NCI-H1436 (cell line): ENCODE measurements at regions not wholly inside any gene's neighbourhood (a gene's known extent, or its start where the extent isn't known, plus 50 kb on each side); places are given as distances from the start of the nearest gene placed in this dataset.

ENCODE experiments used
- DNase-seq: peaks from one replicate; lab custom pipeline; 2025; lab: John Stamatoyannopoulos, UW

DNA sequence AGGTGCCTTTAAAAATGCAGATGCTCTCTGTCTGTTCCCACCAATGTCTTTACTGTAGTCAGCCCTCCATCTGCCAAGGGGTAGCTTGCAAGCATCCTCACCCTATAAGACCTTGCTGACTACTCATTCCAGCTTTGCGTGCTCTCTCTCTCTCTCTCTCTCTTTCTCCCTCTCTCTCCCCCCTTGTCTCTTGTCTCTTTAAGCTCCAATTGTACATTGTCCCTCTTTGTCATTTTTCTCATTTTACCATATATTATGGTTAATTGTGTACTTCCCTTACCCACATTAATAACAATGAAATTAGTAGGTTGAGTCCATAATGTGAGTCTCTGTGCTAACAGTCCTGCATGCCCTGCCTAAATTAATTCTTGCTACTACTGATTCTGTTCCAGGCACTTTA lies 350.2 kb upstream of the CDH4 start:
- DNase-seq = no peak

DNA sequence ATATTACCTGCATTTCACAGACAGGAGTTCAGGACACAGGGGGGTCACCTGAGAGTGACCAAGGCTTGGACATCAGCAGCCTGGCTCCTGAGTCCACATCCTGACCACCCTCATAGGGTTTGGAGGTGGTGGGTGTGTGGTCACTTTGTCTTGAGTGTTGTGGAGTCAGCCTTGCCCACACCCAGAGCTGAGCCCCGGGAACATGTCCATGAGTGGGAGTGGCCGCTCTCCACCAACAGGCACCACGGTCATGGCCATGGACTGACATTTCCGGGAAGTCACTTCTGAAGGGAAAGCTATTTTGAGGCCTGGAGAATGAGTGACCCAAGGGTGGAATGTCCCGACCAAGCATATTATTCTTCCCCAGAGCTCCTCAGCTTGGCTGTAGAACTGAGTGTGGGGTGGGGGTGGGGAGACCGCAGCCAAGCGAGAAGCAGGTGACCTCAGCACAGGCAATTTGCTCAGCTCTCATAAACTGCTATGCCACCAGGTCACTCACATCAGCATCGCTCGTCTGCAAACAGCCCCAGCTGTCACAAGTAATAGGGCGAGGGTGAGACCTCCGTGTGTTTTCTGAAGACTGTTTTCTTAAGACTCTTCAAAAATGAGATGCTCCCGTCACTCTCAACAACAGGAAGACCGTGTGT lies 348.6 kb upstream of the CDH4 start:
- DNase-seq = no peak

DNA sequence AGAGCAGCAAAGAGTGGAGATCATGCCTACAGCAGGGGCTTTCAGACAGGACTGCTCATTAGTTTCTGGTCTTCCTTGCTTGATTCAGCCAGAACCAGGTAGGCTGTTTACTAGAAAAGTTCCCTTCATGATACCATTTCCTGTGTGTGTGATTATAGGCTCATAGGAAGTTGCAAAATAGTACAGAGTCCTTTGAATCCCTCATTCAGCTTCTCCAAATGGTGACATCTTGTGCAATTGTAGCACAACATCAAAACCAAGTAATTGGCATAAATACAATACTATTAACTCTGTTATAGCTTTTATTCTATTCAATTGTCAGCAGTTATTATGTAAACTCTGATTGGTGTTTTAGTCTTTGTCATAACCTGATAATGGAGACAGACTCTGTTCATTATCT lies 347.3 kb upstream of the CDH4 start:
- DNase-seq = no peak

DNA sequence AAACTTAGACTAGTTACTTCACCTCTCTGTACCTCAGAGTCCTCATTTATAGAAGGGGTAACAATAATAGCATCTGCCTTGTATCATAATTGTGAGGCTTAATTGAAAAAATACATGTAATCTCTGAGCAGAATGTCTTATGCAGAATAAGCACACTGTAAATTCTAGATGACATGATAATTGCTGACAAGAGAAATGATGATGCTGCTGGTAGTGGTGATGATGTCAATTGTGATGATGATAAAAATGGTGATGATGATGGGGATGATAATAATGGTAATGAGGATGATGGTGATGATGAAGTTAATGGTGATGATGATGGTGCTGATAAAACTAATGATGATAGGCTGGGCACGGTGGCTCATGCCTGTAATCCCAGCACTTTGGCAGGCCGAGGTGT lies 346.1 kb upstream of the CDH4 start:
- DNase-seq = no peak

DNA sequence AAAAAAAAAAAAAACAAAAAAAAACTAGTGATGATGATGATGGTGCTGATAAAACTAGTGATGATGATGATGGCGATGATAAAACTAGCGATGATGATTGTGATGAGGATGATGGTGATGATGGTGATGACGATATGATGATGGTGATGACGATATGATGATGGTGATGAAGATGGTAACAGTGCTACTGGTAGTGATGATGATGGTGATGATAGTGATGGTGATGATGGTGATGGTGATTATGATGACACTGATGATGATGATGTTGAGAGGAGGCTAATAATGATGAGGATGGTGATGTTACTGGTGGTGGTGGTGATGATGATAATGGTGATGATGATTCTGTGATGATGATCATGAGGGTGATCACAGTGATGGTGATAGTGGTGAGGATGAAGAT lies 345.5 kb upstream of the CDH4 start:
- DNase-seq = no peak

DNA sequence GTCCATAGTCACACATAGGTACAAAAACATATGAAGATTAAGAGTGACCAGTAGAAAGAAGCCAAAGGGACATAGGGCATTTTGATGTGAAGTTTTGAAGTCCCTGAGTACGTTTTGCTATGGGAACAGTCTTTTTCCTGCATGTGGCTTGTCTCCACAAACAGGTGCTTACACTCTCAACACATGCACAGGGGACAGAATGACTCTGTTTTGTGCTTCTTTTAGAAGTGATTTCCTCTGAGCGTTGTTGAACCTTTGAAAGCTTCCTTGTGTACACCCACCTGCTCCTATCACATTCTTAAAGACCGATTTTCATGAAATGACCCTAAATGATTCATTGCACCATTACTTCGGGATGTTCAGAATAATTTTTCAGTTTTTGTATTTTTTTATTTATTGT lies 338.8 kb upstream of the CDH4 start:
- no peak for DNase-seq

DNA sequence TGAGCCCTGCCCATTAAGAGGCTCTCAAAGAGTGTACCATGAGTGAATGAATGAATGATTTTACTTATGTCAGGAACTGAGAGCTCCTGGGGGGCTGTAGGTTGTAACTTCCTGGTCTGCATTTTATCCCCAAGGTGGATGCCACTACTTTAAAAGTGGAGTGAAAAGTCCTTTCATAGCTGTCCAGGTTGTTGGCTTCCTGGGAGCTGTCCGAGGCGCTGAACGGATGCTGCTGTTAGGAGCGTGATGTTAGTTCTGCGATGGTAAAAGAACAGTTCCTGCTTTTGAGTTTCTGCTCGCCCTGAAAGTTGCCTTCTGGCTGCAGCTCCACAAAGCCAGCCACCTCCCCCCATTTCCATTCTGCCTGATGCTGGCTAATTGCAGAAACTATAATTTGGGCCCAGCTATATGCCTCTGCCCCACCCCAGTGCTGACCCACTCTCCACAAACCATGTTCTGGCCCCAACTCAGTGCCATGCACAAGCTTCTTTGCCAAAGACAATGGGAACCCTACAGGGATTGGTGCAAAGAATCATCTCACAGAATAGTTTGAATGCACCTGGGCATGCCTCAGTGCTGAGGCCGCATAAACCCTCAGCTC lies 330.9 kb upstream of the CDH4 start:
- DNase-seq = no peak

DNA sequence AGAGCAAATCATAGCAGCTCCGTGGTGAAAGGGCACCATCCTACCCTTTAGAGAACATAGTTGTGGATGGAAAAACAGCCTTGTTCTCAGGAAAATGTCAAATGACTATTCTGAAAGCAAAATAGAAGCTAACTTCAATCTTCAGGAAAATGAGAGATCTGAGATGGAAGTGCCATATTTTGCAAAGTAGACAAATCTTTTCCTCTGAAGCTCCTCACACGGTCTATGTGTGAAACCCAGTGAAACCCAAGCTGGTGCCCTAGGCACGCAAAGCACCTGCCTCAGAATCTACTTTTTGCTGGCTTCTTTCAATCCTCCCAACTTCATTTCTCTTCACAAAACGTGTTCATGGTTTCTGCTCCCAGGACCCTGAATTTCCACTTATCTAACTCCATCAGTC lies 325.2 kb upstream of the CDH4 start:
- no peak for DNase-seq

DNA sequence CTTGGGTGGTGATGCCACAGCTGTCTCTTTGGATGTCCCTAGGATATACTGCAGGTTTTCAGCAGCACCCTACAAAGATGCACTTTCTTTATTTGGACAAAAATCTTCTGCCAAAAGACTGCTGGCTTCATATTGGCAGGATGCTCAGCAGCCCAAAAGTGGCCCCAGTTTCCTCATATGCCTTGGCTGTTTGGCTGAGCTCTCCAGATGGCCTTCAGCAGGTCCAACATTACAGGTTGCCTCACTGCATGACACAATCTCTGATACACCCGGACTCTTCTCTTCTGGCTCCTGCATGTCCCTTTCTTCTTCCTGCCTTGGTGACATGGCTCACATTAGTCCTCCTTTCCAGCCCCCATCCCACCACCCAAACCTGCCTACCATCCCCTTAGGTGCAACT lies 323.7 kb upstream of the CDH4 start:
- no peak for DNase-seq

DNA sequence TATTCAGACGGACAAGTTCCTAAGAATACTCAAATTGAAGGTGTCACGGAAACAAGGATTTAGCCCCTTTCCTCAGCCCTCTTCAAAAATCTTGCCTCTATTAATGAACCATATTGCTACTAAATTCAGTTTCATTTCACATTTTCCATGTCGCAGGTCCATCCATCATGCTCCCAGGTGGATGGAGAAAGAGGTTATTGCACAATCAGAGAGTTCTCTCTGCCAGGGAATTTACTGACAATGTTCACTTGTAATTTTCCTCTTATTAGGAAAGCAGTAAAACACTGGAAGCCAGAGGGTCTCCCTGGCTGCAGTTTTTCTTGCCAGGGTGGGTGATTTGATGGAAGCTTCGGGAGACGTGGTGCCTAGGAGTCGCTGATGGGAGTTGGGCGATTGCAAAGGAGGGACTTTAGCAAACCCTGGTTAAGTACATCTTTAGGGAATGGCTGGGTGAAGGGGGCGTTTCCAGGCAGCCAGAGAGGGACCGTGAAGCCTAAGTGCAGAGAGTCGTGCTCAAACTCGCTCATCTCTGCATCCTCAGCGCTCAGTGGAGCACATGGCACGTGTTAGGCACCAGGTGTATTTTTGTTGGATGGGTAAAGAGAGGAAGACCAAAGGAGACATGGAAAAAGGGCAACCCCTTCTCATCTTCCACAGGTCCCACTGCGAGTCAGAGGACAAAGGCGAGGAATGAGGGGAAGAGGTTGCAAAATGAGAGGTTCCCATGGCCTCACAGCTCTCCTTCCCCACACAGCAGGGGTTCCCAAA lies 321.9 kb upstream of the CDH4 start:
- DNase-seq = no peak

DNA sequence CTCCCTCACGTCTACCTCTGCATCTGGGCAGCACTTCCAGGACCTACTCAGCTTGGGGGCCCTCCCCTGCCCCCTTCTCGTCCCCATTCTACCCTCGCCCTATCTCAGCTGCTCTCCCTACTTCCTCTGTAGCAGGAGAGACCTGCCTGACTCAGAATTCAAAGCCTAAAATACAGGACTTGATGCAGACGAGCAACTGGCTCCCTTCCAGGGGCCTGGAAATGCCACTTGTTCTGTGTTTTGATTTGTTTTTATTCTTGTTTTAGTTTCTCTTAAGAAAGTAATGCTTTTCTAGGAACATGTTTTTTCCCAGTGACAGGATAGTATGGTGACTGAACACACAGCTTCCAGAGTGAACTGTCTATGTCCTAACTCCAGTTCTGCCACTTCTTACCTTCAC lies 320.4 kb upstream of the CDH4 start:
- no peak for DNase-seq

DNA sequence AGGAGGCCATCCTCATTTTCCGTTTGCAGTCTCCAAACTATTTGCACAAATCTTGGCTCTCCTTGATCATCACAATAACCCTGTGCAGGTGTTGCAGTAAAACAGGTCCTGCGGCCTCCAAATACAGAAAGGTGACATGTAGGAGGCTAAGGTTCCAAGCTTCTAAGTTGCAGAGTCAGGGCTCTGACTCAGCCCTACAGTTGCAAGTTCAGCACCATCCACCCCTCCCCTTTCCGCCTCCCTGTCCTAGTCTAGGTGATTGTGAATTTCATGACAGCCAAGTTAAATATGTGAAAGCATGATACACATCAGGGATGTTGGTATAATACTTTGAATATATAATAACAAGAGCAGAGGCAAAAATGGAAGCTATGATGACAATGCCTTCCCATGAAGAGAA lies 317.3 kb upstream of the CDH4 start:
- no peak for DNase-seq

DNA sequence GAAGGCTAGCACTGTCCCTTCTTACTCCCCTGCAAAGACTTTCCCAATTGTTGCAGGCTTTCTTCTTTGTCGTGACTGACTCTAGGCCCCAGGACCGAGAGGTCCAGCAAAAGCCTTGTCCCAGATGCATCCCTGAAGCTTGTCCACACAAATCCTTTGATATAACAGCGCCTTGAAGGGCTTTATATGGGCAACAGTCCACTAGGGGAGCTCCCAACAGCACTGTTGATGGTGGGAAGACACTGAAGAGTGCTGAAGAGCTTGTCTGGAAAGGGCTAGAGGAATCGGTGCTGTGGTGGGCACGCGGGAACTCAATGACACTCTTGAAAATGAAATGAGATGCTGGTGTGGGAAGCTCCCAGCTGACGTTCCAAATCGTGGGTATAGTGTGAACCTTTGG lies 316.1 kb upstream of the CDH4 start:
- DNase-seq = no peak

DNA sequence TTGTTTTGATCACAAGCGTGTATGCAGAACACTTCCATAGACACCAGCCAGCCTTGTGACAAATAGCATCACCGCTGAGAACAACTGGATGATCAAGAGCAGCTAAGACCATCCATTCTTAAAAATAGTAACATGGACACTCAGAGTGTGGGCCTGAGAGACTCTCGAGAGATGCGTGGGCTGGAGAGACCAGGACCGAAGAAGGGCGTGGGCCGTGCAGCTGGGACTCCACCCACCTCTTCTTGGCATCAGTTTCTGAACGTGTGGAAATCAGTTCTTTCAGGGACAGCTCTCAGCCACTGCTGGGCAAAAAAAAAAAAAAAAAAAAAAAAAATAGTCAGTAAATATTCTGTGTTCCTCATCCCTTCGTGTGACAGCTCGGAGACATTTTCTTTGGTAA lies 314.5 kb upstream of the CDH4 start:
- no peak for DNase-seq

DNA sequence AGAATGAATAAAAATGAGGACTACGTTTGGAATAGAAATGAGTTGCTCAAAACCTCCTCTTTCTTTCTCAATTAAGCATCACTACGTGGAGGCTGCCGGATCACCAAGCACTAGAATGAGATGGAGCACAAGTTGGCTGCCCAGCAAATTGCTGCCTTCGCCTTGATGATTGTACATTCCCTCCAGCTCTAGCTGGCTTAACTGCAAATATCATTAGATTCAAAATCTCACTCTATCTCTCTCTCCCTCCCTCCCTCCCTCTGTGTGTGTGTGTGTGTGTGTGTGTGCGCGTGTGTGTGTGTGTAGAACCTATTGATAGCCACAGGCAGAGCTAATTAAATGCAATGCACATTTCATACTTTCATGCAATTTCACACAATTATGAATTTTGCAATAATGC lies 310.7 kb upstream of the CDH4 start:
- DNase-seq = no peak

DNA sequence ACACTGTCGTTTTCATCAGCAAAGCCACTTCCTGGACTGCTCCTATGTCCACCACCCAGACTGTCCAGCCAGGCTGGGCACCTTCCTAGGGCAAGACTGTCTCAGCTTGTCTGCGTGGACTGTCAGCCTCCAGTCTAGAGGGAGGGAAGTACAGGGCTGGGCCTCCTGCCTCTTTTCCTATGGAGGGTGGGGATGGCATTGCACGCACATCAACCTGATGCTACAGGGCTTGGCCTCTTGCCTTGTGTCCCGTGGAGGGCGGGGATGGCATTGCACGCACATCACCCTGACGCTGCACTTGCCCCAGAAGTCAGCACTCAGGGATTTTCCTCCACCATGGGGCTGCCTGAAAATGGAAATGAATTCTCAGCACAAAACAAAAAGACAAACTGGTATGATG lies 304.2 kb upstream of the CDH4 start:
- DNase-seq = no peak

DNA sequence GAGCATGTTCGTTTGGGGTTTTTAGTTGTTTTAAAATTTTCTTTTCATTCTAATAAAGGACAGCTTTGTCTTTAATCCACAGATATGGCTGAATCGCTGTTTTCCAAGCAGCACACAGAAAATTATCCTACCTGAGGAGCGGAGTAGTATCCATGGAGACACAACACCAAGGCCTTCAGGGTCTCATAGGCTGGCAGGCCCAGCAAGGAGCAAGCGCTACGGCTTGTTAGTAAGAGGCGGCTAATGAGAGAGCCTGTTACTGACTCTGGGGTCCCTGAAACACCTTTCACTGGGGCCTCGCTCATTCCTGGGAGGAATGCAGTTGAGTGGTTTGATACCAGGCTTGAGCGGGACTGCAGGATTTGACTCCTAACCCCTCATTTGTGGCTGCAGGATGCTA lies 303.8 kb upstream of the CDH4 start:
- no peak for DNase-seq

DNA sequence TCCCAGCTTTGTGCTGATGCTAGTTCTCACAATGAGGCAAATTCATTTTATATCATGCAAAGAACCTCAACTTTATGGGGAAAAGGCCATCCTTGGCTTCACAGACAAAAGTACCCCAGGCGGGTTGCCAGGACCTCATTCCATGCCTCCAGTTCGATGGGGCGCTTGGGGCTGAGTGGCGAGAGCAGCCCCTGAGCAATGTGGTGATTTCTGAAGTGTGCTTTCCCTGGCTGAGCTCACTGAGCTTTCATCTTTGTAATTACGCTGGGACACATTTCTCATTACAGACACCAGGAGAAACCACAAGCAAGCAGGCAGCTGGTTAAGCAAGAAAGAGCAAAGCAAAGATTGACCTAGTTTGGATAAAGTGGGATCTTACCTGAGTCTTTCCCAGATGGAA lies 301.5 kb upstream of the CDH4 start:
- no peak for DNase-seq

DNA sequence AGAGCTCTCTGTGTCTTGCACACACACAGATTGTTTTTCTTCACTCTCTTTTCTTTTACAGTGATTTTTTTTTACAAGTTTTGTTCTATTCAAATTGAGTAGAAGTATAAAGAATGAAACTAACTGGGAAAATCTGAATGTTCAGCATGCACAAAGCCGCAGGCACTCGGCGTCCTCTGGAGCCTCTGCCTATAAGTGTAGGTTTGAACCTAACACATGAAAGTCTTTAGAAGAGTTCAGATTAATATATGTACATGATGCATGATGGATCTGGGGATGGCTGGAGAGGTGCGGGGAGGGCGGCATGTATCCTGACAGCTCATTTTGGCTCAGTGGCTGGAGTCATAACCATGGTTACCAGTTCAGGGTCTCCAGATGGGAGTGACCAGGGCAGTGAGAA lies 301.1 kb upstream of the CDH4 start:
- DNase-seq = no peak

DNA sequence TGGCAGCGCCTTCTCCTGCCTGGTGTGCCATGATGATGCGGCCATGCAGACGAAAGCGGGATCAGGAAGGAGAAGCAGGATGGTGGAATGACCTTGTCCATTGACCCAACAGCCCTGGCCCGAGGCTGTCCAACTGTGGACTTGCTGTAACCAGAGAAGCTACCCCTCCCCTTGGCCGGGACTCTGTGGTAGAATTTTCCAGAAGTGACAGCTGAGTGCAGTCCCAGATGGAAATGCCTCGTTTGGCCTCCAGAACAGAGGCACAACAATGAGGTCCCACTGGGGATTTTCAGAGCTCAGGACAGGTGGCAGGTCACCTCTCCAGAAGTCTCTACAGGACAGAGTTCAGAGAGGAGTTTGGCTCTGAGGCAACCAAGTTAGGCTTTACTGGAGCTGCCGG lies 299.2 kb upstream of the CDH4 start:
- DNase-seq = no peak

DNA sequence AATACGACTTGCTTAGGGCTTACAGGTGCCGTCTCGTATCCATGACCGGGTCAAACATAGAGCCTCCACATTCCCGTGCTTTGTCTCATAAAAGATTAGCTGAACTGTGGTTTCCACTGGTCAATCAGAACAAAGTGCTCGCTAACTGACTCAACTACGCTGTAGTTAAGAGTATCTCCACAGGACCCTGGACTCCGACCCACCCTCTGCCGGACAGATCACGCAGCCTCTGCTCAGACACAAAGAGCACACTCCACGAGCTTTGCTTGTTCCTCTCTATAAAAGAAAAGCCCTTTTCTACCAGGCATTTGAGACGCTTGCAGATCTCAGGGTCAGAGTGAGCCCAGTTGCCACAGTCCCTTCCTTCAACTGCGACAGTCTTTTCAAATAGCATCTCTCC lies 298.7 kb upstream of the CDH4 start:
- no peak for DNase-seq

DNA sequence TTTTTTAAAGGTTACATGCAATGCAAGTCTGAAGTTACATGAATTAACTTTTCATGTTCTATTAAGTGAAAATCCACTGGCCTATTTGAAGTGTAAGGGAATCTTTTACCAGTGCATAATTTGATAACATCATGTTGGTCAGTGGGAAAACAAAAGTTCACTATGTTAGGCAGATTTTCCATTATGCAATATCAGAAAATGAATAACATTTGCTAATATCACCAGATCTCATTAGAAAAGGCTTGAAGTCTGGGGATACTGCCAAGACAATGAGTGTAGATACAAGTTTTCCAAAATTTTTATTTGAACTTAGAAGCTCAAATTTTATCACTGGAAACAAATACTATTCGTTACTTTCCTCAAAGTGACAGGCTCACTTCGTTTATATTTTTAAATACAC lies 296.4 kb upstream of the CDH4 start:
- DNase-seq = no peak

DNA sequence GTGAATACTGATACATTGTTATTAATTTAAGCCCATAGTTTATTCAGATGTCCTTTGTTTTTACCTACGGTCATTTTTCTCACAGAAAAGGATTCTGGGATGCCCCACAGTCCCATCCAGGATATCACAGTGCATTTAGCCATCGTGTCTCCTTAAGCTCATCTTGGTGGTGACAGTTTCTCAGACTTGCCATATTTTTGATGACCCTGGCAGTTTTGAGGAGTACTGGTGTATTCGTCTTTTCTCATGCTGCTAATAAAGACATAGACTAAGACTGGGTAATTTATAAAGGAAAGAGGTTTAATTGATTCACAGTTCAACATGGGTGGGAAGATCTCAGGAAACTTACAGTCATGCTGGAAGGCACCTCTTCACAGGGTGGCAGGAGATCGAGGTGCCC lies 295.9 kb upstream of the CDH4 start:
- DNase-seq = no peak

DNA sequence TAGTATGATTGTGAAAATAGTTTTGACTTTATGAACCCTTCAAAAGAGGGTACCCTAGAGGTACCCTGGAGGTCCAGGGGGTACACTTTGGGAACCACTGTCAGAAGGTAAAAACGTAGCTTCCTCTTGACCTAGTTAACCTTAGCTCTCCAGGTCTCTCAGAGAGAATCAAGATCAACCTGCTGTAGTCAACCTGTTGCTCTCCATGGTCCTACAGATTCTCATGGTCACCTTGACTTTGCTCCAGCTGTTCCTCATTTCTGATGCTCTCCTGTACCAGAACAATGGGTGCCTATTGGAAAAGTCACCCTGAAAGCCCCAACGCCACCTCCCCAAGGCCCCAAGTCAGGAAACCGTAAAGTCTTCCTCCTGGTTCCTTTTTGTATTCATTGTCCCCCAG lies 294.4 kb upstream of the CDH4 start:
- DNase-seq = no peak
